SK-N-SH (cell line): ENCODE measurements at regions not wholly inside any gene's neighbourhood (a gene's known extent, or its start where the extent isn't known, plus 50 kb on each side); places are given as distances from the start of the nearest gene placed in this dataset.

Source experiments
- CTCF ChIA-PET: fragments of 300-600, 350-600 bp; formaldehyde crosslinking; extraction: SDS; loops from one replicate; lab custom pipeline; 2021; lab: Yijun Ruan, JAX
- POLR2A ChIA-PET: fragments of 350-600 bp; sonication (Branson Sonifier 250); formaldehyde crosslinking; extraction: SDS; loops from one replicate; lab custom pipeline; 2020; ENCODE audit warnings: antibody characterized with exemption, inconsistent platforms; lab: Yijun Ruan, JAX
- DNase-seq: peaks from one replicate; pipeline ENCODE4 v3.0.0; 2012
- H2AFZ ChIP-seq: fragments of 200-600 bp; sonication (generic); 2 replicates; pipeline ENCODE4 v1.8.1; 2016; ENCODE audit warnings: antibody characterized with exemption, mild to moderate bottlenecking, low read depth
- H3F3A ChIP-seq: fragments of 200-600 bp; sonication (generic); replicated peaks from 2 replicates; pipeline ENCODE3; 2016; ENCODE audit warnings: antibody characterized with exemption, mild to moderate bottlenecking; ENCODE audit not compliant: insufficient read depth
- H3K27ac ChIP-seq, 2 experiments: fragments of 200-500 bp in 1 of 2; fragments of 200-600 bp in 1 of 2; sonication (Bioruptor generic) in 1 of 2; sonication (generic), shearing (Covaris generic) in 1 of 2; 2 replicates each; pipeline versions ENCODE4 v1.5.1 to v1.6.1; 2014 to 2016; ENCODE audit warnings: low read depth in 2 of 2, inconsistent platforms in 1 of 2, low read length in 1 of 2, mild to moderate bottlenecking in 1 of 2, mixed read lengths in 1 of 2
- H3K27me3 ChIP-seq: fragments of 200-600 bp; sonication (generic), shearing (Covaris generic); 2 replicates; pipeline ENCODE4 v1.6.1; 2016; ENCODE audit warnings: mixed run types; ENCODE audit not compliant: insufficient read depth
- H3K36me3 ChIP-seq, 2 experiments: fragments of 200-500 bp in 1 of 2; fragments of 200-600 bp in 1 of 2; sonication (Bioruptor generic) in 1 of 2; sonication (generic) in 1 of 2; replicated peaks in 1 of 2; 2 replicates each; pipeline versions ENCODE3 to v1.5.1; 2014 to 2016; ENCODE audit warnings: low read length in 1 of 2, mild to moderate bottlenecking in 1 of 2; ENCODE audit not compliant: insufficient read depth in 2 of 2, control insufficient read depth in 1 of 2
- H3K4me1 ChIP-seq, 2 experiments: fragments of 200-500 bp in 1 of 2; fragments of 200-600 bp in 1 of 2; sonication (Bioruptor generic) in 1 of 2; sonication (generic), shearing (Covaris generic) in 1 of 2; 2 replicates each; pipeline versions ENCODE4 v1.5.1 to v1.6.1; 2014 to 2016; ENCODE audit warnings: low read depth in 1 of 2, low read length in 1 of 2, mixed run types in 1 of 2; ENCODE audit not compliant: insufficient read depth in 2 of 2, control insufficient read depth in 1 of 2
- H3K4me2 ChIP-seq: fragments of 200-600 bp; sonication (generic), shearing (Covaris generic); 2 replicates; pipeline ENCODE4 v1.6.1; 2017; ENCODE audit warnings: mixed run types
- H3K4me3 ChIP-seq, 2 experiments: fragments of 200-500 bp in 1 of 2; fragments of 200-600 bp in 1 of 2; sonication (Bioruptor generic) in 1 of 2; sonication (generic), shearing (Covaris generic) in 1 of 2; 2 replicates each; pipeline versions ENCODE4 v1.5.1 to v1.8.1; 2014 to 2016; ENCODE audit warnings: low read depth in 2 of 2, inconsistent platforms in 1 of 2, low read length in 1 of 2, mild to moderate bottlenecking in 1 of 2, mixed read lengths in 1 of 2, moderate library complexity in 1 of 2
- H3K79me2 ChIP-seq: fragments of 200-600 bp; sonication (generic); 2 replicates; pipeline ENCODE4 v1.8.1; 2017; ENCODE audit warnings: mild to moderate bottlenecking; ENCODE audit not compliant: insufficient read depth
- H3K9ac ChIP-seq: fragments of 200-600 bp; sonication (generic); 2 replicates; pipeline ENCODE4 v1.6.1; 2017; ENCODE audit warnings: mixed run types
- H3K9me2 ChIP-seq: fragments of 200-600 bp; sonication (generic); 2 replicates; pipeline ENCODE4 v1.6.1; 2017; ENCODE audit warnings: mixed run types
- H3K9me3 ChIP-seq: fragments of 200-600 bp; sonication (generic); 2 replicates; pipeline ENCODE4 v1.6.1; 2017; ENCODE audit warnings: mixed run types, mild to moderate bottlenecking, moderate library complexity
- H4K20me1 ChIP-seq: fragments of 200-600 bp; sonication (generic); 2 replicates; pipeline ENCODE4 v1.6.1; 2017; ENCODE audit warnings: mild to moderate bottlenecking, mixed run types; ENCODE audit not compliant: insufficient read depth
- EP300 ChIP-seq, 2 experiments: IDR thresholded peaks; 2 replicates each; pipeline versions ENCODE4 v1.4.0 to v1.6.1; 2012; ENCODE audit warnings: borderline replicate concordance in 1 of 2, low read depth in 1 of 2, low read length in 1 of 2
- FOSL2 ChIP-seq: IDR thresholded peaks from 2 replicates; pipeline ENCODE4 v1.4.0; 2012; ENCODE audit warnings: low read depth, mild to moderate bottlenecking, moderate library complexity, borderline replicate concordance
- FOXM1 ChIP-seq: IDR thresholded peaks from 2 replicates; pipeline ENCODE4 v1.4.0; 2012; ENCODE audit warnings: low read depth, mild to moderate bottlenecking
- JUND ChIP-seq: IDR thresholded peaks from 2 replicates; pipeline ENCODE4 v1.4.0; 2012
- MXI1 ChIP-seq: IDR thresholded peaks from 2 replicates; pipeline ENCODE4 v1.6.1; 2012; ENCODE audit warnings: mild to moderate bottlenecking, low read depth, low read length, improper control_type of control experiment
- POLR2AphosphoS5 ChIP-seq: IDR thresholded peaks from 2 replicates; pipeline ENCODE4 v1.6.1; 2012; ENCODE audit warnings: low read depth, low read length
- RAD21 ChIP-seq: IDR thresholded peaks from 2 replicates; pipeline ENCODE4 v1.6.1; 2012; ENCODE audit warnings: mild to moderate bottlenecking, low read length
- RXRA ChIP-seq: IDR thresholded peaks from 2 replicates; pipeline ENCODE4 v1.4.0; 2012; ENCODE audit warnings: low read depth, mild to moderate bottlenecking, borderline replicate concordance
- SMC3 ChIP-seq: IDR thresholded peaks from 2 replicates; pipeline ENCODE4 v1.6.1; 2012; ENCODE audit warnings: low read depth, low read length, improper control_type of control experiment
- TCF12 ChIP-seq: IDR thresholded peaks from 2 replicates; pipeline ENCODE4 v1.4.0; 2012
- YY1 ChIP-seq: IDR thresholded peaks from 2 replicates; pipeline ENCODE4 v1.4.0; 2012; ENCODE audit warnings: low read depth, mild to moderate bottlenecking
- WGBS: methylation state at CpG from one replicate; pipeline ENCODE4 v1.1.6; 2017; ENCODE audit warnings: low lambda C conversion rate; 5-methylcytosine and 5-hydroxymethylcytosine counted together
- TF ChIP-seq, protein P1 (sequence below): IDR thresholded peaks from 2 replicates; pipeline ENCODE4; 2012
- TF ChIP-seq, protein P2 (sequence below): IDR thresholded peaks from 2 replicates; pipeline ENCODE4 v1.4.0; 2012; ENCODE audit warnings: low read depth
- TF ChIP-seq, protein P3 (sequence below): fragments of 200-600 bp; sonication (generic); IDR thresholded peaks from 2 replicates; pipeline ENCODE4 v1.6.1; 2017; ENCODE audit warnings: antibody characterized with exemption, mild to moderate bottlenecking, moderate library complexity

DNA sequence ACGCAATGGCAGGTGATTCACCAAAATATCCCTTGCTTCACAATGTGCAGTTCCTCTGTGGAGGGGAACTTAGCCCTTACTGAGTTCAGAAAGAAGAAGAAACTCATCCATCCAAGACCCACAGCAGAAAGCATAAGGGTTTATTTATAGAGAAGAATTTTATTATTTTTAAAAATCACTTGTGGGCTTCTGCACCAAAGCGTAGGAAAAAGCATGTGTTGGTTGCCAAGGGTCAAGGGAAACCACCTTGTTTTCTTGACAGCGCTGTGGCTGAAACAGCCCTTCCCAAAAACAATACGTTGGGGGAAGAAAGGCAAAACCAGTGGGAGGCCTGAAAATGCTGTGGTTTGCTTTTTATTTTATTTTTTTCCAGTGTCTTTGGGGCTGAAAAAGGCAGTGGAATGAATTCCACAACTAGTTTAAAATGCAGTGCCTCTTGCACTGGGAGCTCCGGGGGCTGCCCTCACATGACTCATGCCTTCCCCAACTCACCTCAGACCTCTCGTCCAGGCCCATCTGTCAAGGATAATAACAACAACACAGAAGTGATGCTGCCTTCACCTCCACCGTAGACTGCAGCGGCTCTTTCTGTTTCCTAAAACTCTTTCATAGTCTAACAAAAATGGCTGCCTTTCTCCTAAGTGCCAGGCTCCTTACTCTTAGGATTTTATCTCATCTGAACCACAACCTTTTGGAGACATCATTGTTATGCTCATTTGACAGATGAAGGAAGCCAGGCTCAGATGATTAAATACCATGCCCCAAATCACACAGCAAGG lies 224.2 kb upstream of the JUN start:
- no peaks in the 10 kb centered on the region for H3K9me3 ChIP-seq
- ChIA-PET POLR2A (no interaction called here), CTCF (no interaction called here)
- H3K27ac ChIP-seq, result peak overlapping the region in 1 of 2 experiments; percentile 39; a peak in 2 of 4 replicates
- H3K9ac ChIP-seq, result no peak overlapping the region
- H3F3A ChIP-seq, result no peaks in the 10 kb centered on the region
- no peak overlapping the region for H3K4me3 ChIP-seq
- no peaks in the 10 kb centered on the region for H3K9me2 ChIP-seq
- no peaks in the 10 kb centered on the region for H3K27me3 ChIP-seq
- no peaks in the 10 kb centered on the region for H4K20me1 ChIP-seq
- peak overlapping the region; percentile 70 for H2AFZ ChIP-seq
- WGBS, result 67% methylated on average over 8 of the region's 8 CpGs
- peaks cover 2 to 7% of the 10 kb centered on the region in 2 experiments; a peak in 2 of 4 replicates for H3K4me1 ChIP-seq
- H3K4me2 ChIP-seq, result no peak overlapping the region
- DNase-seq, result no peak
- H3K36me3 ChIP-seq, result no peaks in the 10 kb centered on the region
- no peaks in the 10 kb centered on the region for H3K79me2 ChIP-seq
- TF ChIP-seq FOXM1 (no peak), RAD21 (no peak), TCF12 (peak; percentile 67), EP300 (IDR thresholded peaks at IDR 0.05; ENCODE audit: borderline replicate concordance in 1 of 2, low read depth in 1 of 2, low read length in 1 of 2) (peak in 1 of 2 experiments; percentile 42; a peak in 1 of 4 replicates), JUND (peak; percentile 24; the same call in 1 of the 2 replicates), SMC3 (no peak), MXI1 (no peak), YY1 (peak; percentile 73; the same call in 1 of the 2 replicates), FOSL2 (peak; percentile 58; the same call in 1 of the 2 replicates)
- TF ChIP-seq, protein P1, sequence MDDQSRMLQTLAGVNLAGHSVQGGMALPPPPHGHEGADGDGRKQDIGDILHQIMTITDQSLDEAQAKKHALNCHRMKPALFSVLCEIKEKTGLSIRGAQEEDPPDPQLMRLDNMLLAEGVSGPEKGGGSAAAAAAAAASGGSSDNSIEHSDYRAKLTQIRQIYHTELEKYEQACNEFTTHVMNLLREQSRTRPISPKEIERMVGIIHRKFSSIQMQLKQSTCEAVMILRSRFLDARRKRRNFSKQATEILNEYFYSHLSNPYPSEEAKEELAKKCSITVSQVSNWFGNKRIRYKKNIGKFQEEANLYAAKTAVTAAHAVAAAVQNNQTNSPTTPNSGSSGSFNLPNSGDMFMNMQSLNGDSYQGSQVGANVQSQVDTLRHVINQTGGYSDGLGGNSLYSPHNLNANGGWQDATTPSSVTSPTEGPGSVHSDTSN, result peak; percentile 73

DNA sequence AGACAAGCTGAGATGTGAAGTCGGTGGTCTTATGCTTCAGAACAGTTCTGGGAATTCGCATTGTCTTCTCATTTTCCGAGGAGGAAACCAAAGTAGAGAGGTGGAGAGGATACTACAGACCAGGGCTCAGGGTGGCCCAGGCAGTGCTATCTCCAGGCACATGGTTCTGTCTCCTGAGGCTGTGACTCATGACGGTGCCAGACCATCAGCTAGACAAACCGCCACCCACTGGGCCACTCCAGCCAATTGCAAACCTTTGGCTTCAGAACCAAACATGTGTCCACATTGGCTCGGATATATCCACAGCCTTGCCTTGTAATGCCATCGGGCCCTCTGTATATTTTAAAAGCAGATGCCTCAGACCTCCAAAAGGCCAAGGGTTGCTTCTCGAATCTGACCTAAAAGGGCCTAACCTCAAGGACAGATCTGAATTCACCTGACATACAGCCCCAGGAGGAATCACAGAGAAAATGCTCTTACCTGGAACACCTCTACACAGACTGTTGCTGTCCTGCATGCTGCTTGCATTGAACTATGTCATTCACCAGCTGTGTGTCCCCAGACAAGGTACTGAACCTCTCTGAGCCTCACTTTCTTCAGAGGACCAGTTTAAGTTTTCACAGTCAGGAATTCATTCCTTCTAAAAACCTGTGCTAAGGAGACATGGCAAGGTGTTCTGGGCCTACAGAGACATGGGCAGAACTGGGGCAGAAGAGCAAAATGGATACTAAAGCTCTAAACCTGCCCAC lies 224.9 kb upstream of the JUN start:
- ChIA-PET CTCF (no interaction called here), POLR2A (no interaction called here)
- H3K9me3 ChIP-seq, result no peaks in the 10 kb centered on the region
- H4K20me1 ChIP-seq, result no peaks in the 10 kb centered on the region
- H3K9ac ChIP-seq, result no peak overlapping the region
- peaks cover 2 to 7% of the 10 kb centered on the region in 2 experiments; a peak in 2 of 4 replicates for H3K4me1 ChIP-seq
- peak overlapping the region in 1 of 2 experiments; percentile 39; a peak in 1 of 4 replicates for H3K27ac ChIP-seq
- no peak overlapping the region for H3K4me3 ChIP-seq
- no peak overlapping the region; the same call in 1 of the 2 replicates for H2AFZ ChIP-seq
- H3K36me3 ChIP-seq, result no peaks in the 10 kb centered on the region
- no peak overlapping the region for H3K4me2 ChIP-seq
- H3K79me2 ChIP-seq, result no peaks in the 10 kb centered on the region
- TF ChIP-seq, protein P2, sequence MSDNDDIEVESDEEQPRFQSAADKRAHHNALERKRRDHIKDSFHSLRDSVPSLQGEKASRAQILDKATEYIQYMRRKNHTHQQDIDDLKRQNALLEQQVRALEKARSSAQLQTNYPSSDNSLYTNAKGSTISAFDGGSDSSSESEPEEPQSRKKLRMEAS, result peak; percentile 37; the same call in 1 of the 2 replicates
- no peak for TF ChIP-seq POLR2AphosphoS5
- TF ChIP-seq, protein P3, sequence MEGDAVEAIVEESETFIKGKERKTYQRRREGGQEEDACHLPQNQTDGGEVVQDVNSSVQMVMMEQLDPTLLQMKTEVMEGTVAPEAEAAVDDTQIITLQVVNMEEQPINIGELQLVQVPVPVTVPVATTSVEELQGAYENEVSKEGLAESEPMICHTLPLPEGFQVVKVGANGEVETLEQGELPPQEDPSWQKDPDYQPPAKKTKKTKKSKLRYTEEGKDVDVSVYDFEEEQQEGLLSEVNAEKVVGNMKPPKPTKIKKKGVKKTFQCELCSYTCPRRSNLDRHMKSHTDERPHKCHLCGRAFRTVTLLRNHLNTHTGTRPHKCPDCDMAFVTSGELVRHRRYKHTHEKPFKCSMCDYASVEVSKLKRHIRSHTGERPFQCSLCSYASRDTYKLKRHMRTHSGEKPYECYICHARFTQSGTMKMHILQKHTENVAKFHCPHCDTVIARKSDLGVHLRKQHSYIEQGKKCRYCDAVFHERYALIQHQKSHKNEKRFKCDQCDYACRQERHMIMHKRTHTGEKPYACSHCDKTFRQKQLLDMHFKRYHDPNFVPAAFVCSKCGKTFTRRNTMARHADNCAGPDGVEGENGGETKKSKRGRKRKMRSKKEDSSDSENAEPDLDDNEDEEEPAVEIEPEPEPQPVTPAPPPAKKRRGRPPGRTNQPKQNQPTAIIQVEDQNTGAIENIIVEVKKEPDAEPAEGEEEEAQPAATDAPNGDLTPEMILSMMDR, result no peak
- TF ChIP-seq RXRA, result no peak
- TF ChIP-seq, all 33 proteins: peak for 1
- no peaks in the 10 kb centered on the region for H3F3A ChIP-seq
- DNase-seq, result no peak
- no peaks in the 10 kb centered on the region for H3K9me2 ChIP-seq
- H3K27me3 ChIP-seq, result no peaks in the 10 kb centered on the region
- WGBS, result 84% methylated on average over 7 of the region's 8 CpGs
